ENCODE measurements at regions not wholly inside any gene's neighbourhood (a gene's known extent, or its start where the extent isn't known, plus 50 kb on each side); places are given as distances from the start of the nearest gene placed in this dataset.
"Not testable (repeated sequence)": the region's sequence is repeated elsewhere in the genome, so short reads cannot be mapped to it uniquely, and the experiment has no call there.

DNA sequence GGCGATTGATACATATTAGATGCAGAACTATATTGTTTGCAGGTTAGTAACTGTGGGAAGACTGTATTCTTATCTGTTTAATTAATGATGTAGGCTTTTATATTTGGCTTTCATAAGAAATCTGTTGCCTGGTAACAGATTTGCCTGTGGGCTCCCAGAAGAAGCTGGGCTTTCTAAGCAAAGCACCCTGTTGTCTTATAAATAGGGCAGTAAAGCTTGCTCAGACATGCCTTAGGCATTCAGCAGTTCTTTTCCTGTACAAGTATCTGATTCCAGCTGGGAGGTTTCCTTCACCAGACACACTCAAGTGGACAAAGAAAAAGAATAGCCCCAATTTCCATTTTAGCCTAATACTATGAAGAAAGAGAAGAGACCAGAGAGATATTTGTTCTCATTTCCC, 524.0 kb downstream of the LRRIQ3 start:
- H3K27me3 Mint-ChIP-seq (ENCODE audit: low read depth) = no peaks in the 10 kb centered on the region
- CTCF ChIA-PET = no interaction called here
- H3K4me3 Mint-ChIP-seq = no peak overlapping the region
- DNase-seq = no peak
- peaks cover 4% of the 10 kb centered on the region for H3K9me3 Mint-ChIP-seq (ENCODE audit: insufficient read depth)
- no peaks in the 10 kb centered on the region for H3K36me3 Mint-ChIP-seq (ENCODE audit: low read depth)
- POLR2A ChIA-PET = no interaction called here
- no peak for ATAC-seq
- no peaks in the 10 kb centered on the region for H3K4me1 Mint-ChIP-seq (ENCODE audit: low read depth)
- no peak overlapping the region for H3K27ac Mint-ChIP-seq

DNA sequence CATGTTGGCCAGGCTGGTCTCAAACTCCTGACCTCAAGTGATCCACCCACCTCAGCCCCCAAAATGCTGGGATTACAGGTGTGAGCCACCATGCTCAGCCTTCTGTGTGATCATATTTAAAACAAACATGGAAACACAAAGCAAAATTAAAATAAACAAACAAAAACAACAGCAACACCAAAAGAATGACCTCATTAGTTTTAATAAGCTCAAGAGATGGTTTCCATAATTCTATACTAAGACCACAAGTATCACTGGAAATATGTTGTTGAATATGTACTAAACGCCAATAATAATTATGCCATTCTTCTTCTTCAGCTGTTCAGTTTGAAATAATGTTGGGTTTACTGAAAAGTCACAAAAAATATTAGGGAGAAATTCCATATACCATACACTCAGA, 526.4 kb downstream of the LRRIQ3 start:
- DNase-seq = no peak
- Mint-ChIP-seq H3K36me3 (ENCODE audit: low read depth) (no peaks in the 10 kb centered on the region), H3K4me1 (ENCODE audit: low read depth) (no peaks in the 10 kb centered on the region), H3K9me3 (ENCODE audit: insufficient read depth) (peaks cover 4% of the 10 kb centered on the region), H3K4me3 (no peak overlapping the region), H3K27me3 (ENCODE audit: low read depth) (no peaks in the 10 kb centered on the region), H3K27ac (no peak overlapping the region)
- CTCF ChIA-PET = no interaction called here
- no peak for ATAC-seq
- POLR2A ChIA-PET = no interaction called here

DNA sequence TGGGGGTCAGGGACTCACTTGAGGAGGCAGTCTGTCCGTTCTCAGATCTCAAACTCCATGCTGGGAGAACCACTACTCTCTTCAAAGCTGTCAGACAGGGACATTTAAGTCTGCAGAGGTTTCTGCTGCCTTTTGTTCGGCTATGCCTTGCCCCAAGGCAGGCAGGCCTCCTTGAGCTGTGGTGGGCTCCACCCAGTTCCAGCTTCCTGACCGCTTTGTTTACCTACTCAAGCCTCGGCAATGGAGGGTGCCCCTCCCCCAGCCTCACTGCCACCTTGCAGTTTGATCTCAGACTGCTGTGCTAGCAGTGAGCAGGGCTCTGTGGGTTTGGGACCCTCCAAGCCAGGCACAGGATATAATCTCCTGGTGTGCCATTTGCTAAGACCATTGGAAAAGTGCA, 530.0 kb downstream of the LRRIQ3 start:
- H3K27ac Mint-ChIP-seq; H3K4me3 Mint-ChIP-seq; H3K27me3 Mint-ChIP-seq (ENCODE audit: low read depth); DNase-seq; H3K36me3 Mint-ChIP-seq (ENCODE audit: low read depth); CTCF ChIA-PET; H3K4me1 Mint-ChIP-seq (ENCODE audit: low read depth); H3K9me3 Mint-ChIP-seq (ENCODE audit: insufficient read depth); ATAC-seq; POLR2A ChIA-PET: not testable (repeated sequence)

DNA sequence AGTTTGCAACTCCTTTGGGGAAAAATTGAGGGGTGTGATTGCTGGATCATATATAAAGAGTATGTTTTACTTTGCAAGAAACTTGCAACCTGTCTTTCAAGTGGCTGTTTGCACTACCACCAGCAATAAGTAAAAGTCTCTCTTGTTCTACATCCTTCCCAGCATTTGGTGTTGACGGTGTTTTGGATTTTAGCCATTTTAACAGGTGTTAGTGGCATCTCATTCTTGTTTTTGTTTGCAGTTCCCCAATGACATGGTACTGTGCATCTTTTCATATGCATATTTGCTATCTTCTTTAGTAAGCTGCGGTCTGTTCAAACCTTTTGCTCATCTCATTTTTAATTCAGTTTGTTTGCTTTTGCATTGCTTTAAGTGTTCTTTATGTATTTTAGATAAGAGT, 535.5 kb downstream of the LRRIQ3 start:
- Mint-ChIP-seq H3K9me3 (ENCODE audit: insufficient read depth) (no peaks in the 10 kb centered on the region), H3K4me3 (no peak overlapping the region), H3K27ac (no peak overlapping the region), H3K4me1 (ENCODE audit: low read depth) (no peaks in the 10 kb centered on the region), H3K36me3 (ENCODE audit: low read depth) (no peaks in the 10 kb centered on the region), H3K27me3 (ENCODE audit: low read depth) (no peaks in the 10 kb centered on the region)
- no peak for DNase-seq
- ChIA-PET CTCF (no interaction called here), POLR2A (no interaction called here)
- ATAC-seq = no peak

DNA sequence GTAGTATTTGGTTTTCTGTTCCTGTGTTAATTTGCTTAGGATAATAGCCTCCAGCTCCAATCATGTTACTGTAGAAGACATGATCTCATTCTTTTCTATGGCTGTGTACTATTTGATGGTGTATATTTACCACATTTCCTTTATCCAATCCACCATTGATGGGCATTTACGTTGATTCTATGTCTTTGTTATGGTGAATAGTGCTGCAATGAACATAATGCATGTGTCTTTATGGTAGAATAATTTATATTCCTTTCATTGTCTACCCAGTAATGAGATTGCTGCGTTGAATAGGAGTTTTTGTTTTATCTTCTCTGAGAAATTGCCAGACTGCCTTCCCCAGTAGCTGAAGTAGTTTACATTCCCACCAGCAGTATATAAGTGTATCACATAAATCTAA, 538.8 kb downstream of the LRRIQ3 start:
- ChIA-PET CTCF (no interaction called here), POLR2A (no interaction called here)
- H3K36me3 Mint-ChIP-seq (ENCODE audit: low read depth) = no peaks in the 10 kb centered on the region
- peaks cover 5% of the 10 kb centered on the region for H3K9me3 Mint-ChIP-seq (ENCODE audit: insufficient read depth)
- no peak for ATAC-seq
- H3K4me3 Mint-ChIP-seq = no peak overlapping the region
- H3K4me1 Mint-ChIP-seq (ENCODE audit: low read depth) = no peaks in the 10 kb centered on the region
- no peaks in the 10 kb centered on the region for H3K27me3 Mint-ChIP-seq (ENCODE audit: low read depth)
- DNase-seq = no peak
- H3K27ac Mint-ChIP-seq = no peak overlapping the region

DNA sequence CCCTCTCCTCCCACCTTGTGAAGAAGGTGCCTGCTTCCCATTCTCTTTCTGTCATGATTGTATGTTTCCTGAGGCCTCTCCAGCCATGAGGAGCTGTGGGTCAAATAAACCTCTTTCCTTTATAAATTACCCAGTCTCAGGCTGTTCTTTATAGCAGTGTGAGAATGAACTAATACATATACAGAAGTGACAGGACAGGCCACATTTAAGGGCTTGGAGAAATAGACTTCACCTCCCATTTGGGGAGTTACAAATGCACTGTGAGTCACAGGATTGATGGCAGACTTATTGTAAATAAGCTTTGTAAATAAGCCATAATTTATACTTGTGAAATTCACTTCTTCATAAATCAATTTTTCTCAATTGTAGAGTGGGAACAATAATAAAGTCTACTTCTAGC, 543.3 kb downstream of the LRRIQ3 start:
- Mint-ChIP-seq H3K4me1 (ENCODE audit: low read depth) (no peaks in the 10 kb centered on the region), H3K27ac (no peak overlapping the region), H3K27me3 (ENCODE audit: low read depth) (no peaks in the 10 kb centered on the region), H3K36me3 (ENCODE audit: low read depth) (no peaks in the 10 kb centered on the region), H3K9me3 (ENCODE audit: insufficient read depth) (peaks cover 5% of the 10 kb centered on the region), H3K4me3 (no peak overlapping the region)
- CTCF ChIA-PET = no interaction called here
- POLR2A ChIA-PET = no interaction called here
- ATAC-seq (no peak), DNase-seq (no peak)

DNA sequence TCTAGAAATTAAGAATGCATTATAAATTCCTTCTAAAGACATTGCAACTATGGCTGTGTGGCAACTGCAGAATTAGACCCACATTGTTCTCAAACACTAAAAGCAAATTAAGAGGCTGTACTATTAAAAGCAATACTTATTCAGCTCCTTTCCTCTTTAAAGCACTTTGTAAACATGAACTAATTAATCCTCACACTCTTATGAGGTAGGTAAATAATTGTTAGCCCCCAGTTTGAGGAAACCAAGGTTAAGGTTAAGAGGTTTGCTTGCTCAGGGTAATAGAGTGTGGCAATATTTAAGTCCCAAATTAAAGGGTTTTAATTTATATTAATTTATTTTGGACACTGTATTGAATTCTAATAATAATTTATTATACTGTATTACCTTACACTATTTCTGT, 553.8 kb downstream of the LRRIQ3 start:
- ChIA-PET POLR2A (no interaction called here), CTCF (no interaction called here)
- H3K9me3 Mint-ChIP-seq (ENCODE audit: insufficient read depth) = no peaks in the 10 kb centered on the region
- H3K4me3 Mint-ChIP-seq = no peak overlapping the region
- H3K4me1 Mint-ChIP-seq (ENCODE audit: low read depth) = no peaks in the 10 kb centered on the region
- no peaks in the 10 kb centered on the region for H3K36me3 Mint-ChIP-seq (ENCODE audit: low read depth)
- no peak overlapping the region for H3K27ac Mint-ChIP-seq
- H3K27me3 Mint-ChIP-seq (ENCODE audit: low read depth) = no peaks in the 10 kb centered on the region
- DNase-seq (no peak), ATAC-seq (no peak)

DNA sequence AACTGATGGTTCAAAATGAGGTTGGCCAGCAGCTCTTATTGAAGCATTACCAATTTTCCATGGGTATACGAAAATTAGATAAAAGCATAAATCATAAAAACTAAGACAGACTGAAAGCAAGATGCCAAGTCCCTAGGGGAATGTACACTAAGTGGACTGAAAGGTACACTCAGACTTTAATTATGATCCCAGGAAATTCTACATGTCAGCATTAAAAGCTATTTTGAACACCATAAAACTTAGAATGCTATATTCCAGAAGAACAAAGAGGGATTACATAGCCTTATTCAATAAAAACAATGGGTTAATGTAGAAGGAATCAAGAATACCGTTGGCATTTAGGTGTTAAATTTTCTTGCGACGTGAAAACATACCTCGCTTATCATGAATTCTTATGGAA, 558.5 kb downstream of the LRRIQ3 start:
- H3K27me3 Mint-ChIP-seq (ENCODE audit: low read depth) = no peaks in the 10 kb centered on the region
- no peaks in the 10 kb centered on the region for H3K9me3 Mint-ChIP-seq (ENCODE audit: insufficient read depth)
- no peak overlapping the region for H3K4me3 Mint-ChIP-seq
- no peaks in the 10 kb centered on the region for H3K4me1 Mint-ChIP-seq (ENCODE audit: low read depth)
- no peaks in the 10 kb centered on the region for H3K36me3 Mint-ChIP-seq (ENCODE audit: low read depth)
- POLR2A ChIA-PET = no interaction called here
- CTCF ChIA-PET = no interaction called here
- no peak overlapping the region for H3K27ac Mint-ChIP-seq
- no peak for ATAC-seq
- DNase-seq = no peak

DNA sequence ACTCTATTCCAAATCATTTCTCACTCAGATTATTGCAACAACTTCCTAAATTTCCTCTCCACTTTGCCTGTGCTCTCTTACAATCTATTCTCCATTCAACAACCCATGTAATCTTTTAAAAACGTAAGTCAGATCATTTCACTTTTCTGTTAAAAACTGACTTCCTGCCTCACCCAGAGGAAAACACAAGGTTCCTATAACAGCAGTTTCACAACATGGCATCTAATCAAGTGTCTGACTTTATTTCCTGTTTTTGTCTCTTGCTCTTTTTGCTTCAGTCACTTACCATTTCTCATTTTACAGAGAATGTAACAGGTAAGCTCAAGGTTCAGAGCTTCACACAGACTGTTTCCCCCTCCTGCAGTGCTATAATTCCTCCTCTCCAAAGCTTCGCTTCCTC, 560.7 kb downstream of the LRRIQ3 start:
- DNase-seq (no peak), ATAC-seq (no peak)
- ChIA-PET CTCF (no interaction called here), POLR2A (no interaction called here)
- no peak overlapping the region for H3K4me3 Mint-ChIP-seq
- no peaks in the 10 kb centered on the region for H3K4me1 Mint-ChIP-seq (ENCODE audit: low read depth)
- no peaks in the 10 kb centered on the region for H3K27me3 Mint-ChIP-seq (ENCODE audit: low read depth)
- no peaks in the 10 kb centered on the region for H3K36me3 Mint-ChIP-seq (ENCODE audit: low read depth)
- H3K27ac Mint-ChIP-seq = no peak overlapping the region
- H3K9me3 Mint-ChIP-seq (ENCODE audit: insufficient read depth) = no peaks in the 10 kb centered on the region

DNA sequence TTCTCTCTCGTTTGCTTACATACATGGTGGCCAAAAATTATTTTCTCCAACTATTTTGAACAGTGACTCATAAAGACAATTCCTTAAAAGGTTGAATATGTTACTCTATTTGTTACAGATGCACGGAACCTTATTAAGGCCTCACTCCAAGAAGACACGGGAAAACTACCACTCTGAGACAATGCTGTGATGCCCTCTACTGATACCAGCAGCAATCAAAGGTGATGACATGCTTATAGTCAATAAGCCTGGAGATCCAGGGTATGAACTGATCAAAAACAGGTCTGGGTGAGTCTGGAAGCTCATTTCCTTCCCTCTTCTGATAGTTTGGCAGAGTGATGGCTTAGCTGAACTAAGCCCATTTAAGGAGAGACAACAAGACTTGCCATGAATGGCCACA, 563.0 kb downstream of the LRRIQ3 start:
- H3K27me3 Mint-ChIP-seq (ENCODE audit: low read depth) = no peaks in the 10 kb centered on the region
- H3K36me3 Mint-ChIP-seq (ENCODE audit: low read depth) = no peaks in the 10 kb centered on the region
- CTCF ChIA-PET = no interaction called here
- no peak overlapping the region for H3K27ac Mint-ChIP-seq
- no peak for DNase-seq
- H3K9me3 Mint-ChIP-seq (ENCODE audit: insufficient read depth) = no peaks in the 10 kb centered on the region
- H3K4me1 Mint-ChIP-seq (ENCODE audit: low read depth) = no peaks in the 10 kb centered on the region
- no peak overlapping the region for H3K4me3 Mint-ChIP-seq
- no peak for ATAC-seq
- POLR2A ChIA-PET = no interaction called here

DNA sequence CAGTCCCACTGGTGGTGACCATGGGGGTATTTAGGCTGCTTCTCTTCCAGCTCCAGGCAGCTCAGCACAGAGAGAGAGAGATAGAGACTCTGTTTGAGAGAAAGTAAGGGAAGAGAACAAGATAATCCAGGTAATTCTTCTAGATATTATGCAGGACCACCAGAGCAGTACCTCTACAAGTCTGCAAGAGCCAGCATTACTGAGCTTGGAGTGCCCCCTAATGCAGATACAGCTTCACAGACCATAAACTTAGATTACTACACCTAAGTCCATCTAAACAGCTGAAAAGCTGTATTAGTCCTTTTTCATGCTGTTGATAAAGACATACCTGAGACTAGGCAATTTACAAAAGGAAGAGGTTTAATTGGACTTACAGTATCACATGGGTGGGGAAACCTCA, 570.3 kb downstream of the LRRIQ3 start:
- DNase-seq (no peak), ATAC-seq (no peak)
- no peaks in the 10 kb centered on the region for H3K27me3 Mint-ChIP-seq (ENCODE audit: low read depth)
- H3K4me3 Mint-ChIP-seq = no peak overlapping the region
- H3K9me3 Mint-ChIP-seq (ENCODE audit: insufficient read depth) = no peaks in the 10 kb centered on the region
- H3K36me3 Mint-ChIP-seq (ENCODE audit: low read depth) = no peaks in the 10 kb centered on the region
- H3K27ac Mint-ChIP-seq = no peak overlapping the region
- ChIA-PET CTCF (no interaction called here), POLR2A (no interaction called here)
- H3K4me1 Mint-ChIP-seq (ENCODE audit: low read depth) = no peaks in the 10 kb centered on the region

DNA sequence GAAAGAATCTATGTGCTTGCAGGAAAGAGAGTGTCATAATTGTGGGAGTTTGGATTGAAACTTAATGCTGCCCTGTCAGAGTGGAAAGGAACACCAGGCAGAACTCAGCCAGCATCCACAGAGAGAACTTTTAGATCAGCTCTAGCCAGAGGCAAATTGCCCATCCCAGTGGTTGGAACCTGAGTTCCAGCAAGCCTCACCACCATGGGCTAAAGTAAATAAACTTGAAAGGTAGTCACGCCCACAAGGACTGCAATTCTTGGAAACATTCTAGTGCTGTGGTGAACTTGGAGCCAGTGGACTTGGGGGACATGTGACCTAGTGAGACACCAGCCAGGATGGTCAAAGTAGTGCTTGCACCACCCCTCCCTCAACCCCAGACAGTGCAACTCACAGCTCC, 571.6 kb downstream of the LRRIQ3 start:
- ChIA-PET CTCF (no interaction called here), POLR2A (no interaction called here)
- H3K27ac Mint-ChIP-seq = no peak overlapping the region
- no peaks in the 10 kb centered on the region for H3K36me3 Mint-ChIP-seq (ENCODE audit: low read depth)
- no peak for DNase-seq
- H3K27me3 Mint-ChIP-seq (ENCODE audit: low read depth) = no peaks in the 10 kb centered on the region
- no peaks in the 10 kb centered on the region for H3K4me1 Mint-ChIP-seq (ENCODE audit: low read depth)
- H3K4me3 Mint-ChIP-seq = no peak overlapping the region
- no peaks in the 10 kb centered on the region for H3K9me3 Mint-ChIP-seq (ENCODE audit: insufficient read depth)
- ATAC-seq = no peak

DNA sequence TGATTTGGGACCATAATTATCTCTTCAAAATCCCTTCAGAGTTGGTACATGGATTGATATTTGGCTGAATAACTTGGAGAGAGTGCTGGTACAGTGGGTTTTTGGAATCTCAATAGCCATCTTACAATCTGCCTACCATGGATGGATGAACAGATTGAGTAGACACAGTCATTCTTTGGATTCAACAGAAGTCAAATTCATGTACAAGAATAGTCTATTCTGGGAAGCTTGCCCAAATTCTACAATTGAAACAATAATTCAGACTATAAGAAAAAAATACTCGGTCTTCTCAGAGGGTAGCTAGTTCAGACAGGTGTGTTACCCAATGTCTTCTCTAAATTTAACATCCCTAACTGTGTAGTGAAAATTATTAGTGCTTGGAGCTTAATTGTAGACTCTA, 574.0 kb downstream of the LRRIQ3 start:
- no peak overlapping the region for H3K27ac Mint-ChIP-seq
- H3K27me3 Mint-ChIP-seq (ENCODE audit: low read depth) = no peaks in the 10 kb centered on the region
- no peaks in the 10 kb centered on the region for H3K36me3 Mint-ChIP-seq (ENCODE audit: low read depth)
- H3K4me3 Mint-ChIP-seq = no peak overlapping the region
- ATAC-seq (no peak), DNase-seq (no peak)
- H3K4me1 Mint-ChIP-seq (ENCODE audit: low read depth) = no peaks in the 10 kb centered on the region
- ChIA-PET CTCF (no interaction called here), POLR2A (no interaction called here)
- H3K9me3 Mint-ChIP-seq (ENCODE audit: insufficient read depth) = no peaks in the 10 kb centered on the region

DNA sequence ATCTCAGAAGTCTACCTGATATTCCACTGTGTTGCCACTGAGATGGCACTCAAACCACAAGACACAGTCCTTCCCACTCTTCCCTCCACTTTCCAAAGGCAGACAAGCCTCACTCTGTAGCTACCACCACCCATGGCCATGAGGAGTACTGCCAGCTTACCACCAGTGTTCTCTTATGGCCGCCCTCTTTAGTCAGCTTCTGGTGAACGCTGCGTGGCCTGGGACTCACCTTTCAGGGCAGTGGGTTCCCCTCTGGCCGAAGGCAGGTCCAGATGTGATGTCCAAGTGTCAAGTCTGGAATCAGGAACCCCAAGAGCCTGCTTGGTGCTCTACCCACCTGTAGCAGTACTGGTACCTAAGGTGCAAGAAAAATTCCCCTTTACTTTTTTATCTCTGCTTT, 580.8 kb downstream of the LRRIQ3 start:
- ChIA-PET CTCF (no interaction called here), POLR2A (no interaction called here)
- ATAC-seq = no peak
- H3K9me3 Mint-ChIP-seq (ENCODE audit: insufficient read depth) = peaks cover 11% of the 10 kb centered on the region
- no peak for DNase-seq
- no peak overlapping the region for H3K27ac Mint-ChIP-seq
- no peaks in the 10 kb centered on the region for H3K36me3 Mint-ChIP-seq (ENCODE audit: low read depth)
- H3K4me3 Mint-ChIP-seq = no peak overlapping the region
- no peaks in the 10 kb centered on the region for H3K4me1 Mint-ChIP-seq (ENCODE audit: low read depth)
- no peaks in the 10 kb centered on the region for H3K27me3 Mint-ChIP-seq (ENCODE audit: low read depth)

Data from activated CD8-positive, alpha-beta T cell treated with anti-CD3 and anti-CD28 coated beads, Interleukin-2, amount 10 ng/mL, durations not matched to agents 7 days and 5 days (primary cell).